RWPE2 (cell line): ENCODE measurements at regions not wholly inside any gene's neighbourhood (a gene's known extent, or its start where the extent isn't known, plus 50 kb on each side); places are given as distances from the start of the nearest gene placed in this dataset.

ENCODE experiments used
- ATAC-seq: fragments of 200-7000 bp; cut with Tn5 transposase; 3 replicates; pipeline ENCODE4 v1.9.1; 2021; ENCODE audit warnings: low read depth
- DNase-seq: peaks from one replicate; pipeline ENCODE4 v3.0.0-alpha.2; 2020; ENCODE audit warnings: low spot score
- H3K27ac ChIP-seq: fragments of 450-650 bp; 2 replicates; pipeline ENCODE4 v1.5.1; 2017; ENCODE audit warnings: mild to moderate bottlenecking; ENCODE audit not compliant: poor library complexity, severe bottlenecking
- H3K27me3 ChIP-seq: fragments of 250-450 bp; sonication (Bioruptor Pico); 2 replicates; pipeline ENCODE4 v1.5.1; 2021; ENCODE audit warnings: mild to moderate bottlenecking, moderate library complexity; ENCODE audit not compliant: insufficient read depth, poor library complexity, severe bottlenecking
- H3K36me3 ChIP-seq: fragments of 250-450 bp; sonication (Bioruptor Pico); 2 replicates; pipeline ENCODE4 v1.5.1; 2020; ENCODE audit warnings: low read depth, mild to moderate bottlenecking, moderate library complexity
- H3K4me1 ChIP-seq: fragments of 250-450 bp; sonication (Bioruptor Pico); 2 replicates; pipeline ENCODE4 v1.5.1; 2021; ENCODE audit warnings: mild to moderate bottlenecking, moderate library complexity; ENCODE audit not compliant: insufficient read depth, poor library complexity, severe bottlenecking
- H3K4me3 ChIP-seq: fragments of 250-450 bp; sonication (Bioruptor Pico); 2 replicates; pipeline ENCODE4 v1.5.1; 2021; ENCODE audit warnings: mild to moderate bottlenecking, moderate library complexity; ENCODE audit not compliant: severe bottlenecking
- H3K9me3 ChIP-seq: fragments of 250-450 bp; sonication (Bioruptor Pico); 2 replicates; pipeline ENCODE4 v1.5.1; 2021; ENCODE audit warnings: mild to moderate bottlenecking, moderate library complexity; ENCODE audit not compliant: severe bottlenecking
- TF ChIP-seq, protein P1 (sequence below): fragments of 450-650 bp; IDR thresholded peaks from one replicate; pipeline ENCODE4 v1.5.1; 2017; ENCODE audit warnings: mild to moderate bottlenecking, moderate library complexity; ENCODE audit not compliant: poor library complexity, severe bottlenecking

GRCh38 chr14:95609398-95609990 lies 74.6 kb downstream of the GLRX5 start:
- peak; percentile 60; the same call in 2 of the 3 replicates for ATAC-seq
- no peak for DNase-seq
- no peaks in the 10 kb centered on the region for H3K36me3 ChIP-seq
- no peak overlapping the region for H3K4me3 ChIP-seq
- peaks cover 71% of the 10 kb centered on the region for H3K27me3 ChIP-seq
- H3K4me1 ChIP-seq, result no peaks in the 10 kb centered on the region
- TF ChIP-seq, protein P1, sequence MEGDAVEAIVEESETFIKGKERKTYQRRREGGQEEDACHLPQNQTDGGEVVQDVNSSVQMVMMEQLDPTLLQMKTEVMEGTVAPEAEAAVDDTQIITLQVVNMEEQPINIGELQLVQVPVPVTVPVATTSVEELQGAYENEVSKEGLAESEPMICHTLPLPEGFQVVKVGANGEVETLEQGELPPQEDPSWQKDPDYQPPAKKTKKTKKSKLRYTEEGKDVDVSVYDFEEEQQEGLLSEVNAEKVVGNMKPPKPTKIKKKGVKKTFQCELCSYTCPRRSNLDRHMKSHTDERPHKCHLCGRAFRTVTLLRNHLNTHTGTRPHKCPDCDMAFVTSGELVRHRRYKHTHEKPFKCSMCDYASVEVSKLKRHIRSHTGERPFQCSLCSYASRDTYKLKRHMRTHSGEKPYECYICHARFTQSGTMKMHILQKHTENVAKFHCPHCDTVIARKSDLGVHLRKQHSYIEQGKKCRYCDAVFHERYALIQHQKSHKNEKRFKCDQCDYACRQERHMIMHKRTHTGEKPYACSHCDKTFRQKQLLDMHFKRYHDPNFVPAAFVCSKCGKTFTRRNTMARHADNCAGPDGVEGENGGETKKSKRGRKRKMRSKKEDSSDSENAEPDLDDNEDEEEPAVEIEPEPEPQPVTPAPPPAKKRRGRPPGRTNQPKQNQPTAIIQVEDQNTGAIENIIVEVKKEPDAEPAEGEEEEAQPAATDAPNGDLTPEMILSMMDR, result peak; percentile 76
- no peaks in the 10 kb centered on the region for H3K9me3 ChIP-seq
- no peak overlapping the region for H3K27ac ChIP-seq

GRCh38 chr14:95611293-95611880 lies 74.8 kb upstream of the TCL1B start:
- H3K4me1 ChIP-seq, result no peaks in the 10 kb centered on the region
- no peaks in the 10 kb centered on the region for H3K9me3 ChIP-seq
- no peak for ATAC-seq
- H3K4me3 ChIP-seq, result no peak overlapping the region
- H3K36me3 ChIP-seq, result no peaks in the 10 kb centered on the region
- H3K27ac ChIP-seq, result no peak overlapping the region
- H3K27me3 ChIP-seq, result peaks cover 62% of the 10 kb centered on the region
- no peak for DNase-seq
- TF ChIP-seq, protein P1, result no peak

- Histone ChIP-seq H3K27ac (no peak overlapping the region), H3K4me3 (no peak overlapping the region), H3K36me3 (no peaks in the 10 kb centered on the region), H3K4me1 (no peaks in the 10 kb centered on the region), H3K9me3 (no peaks in the 10 kb centered on the region), H3K27me3 (peaks cover 36% of the 10 kb centered on the region)
- ATAC-seq (0 out of 3 replicates have a peak, but pooled peaks have one; percentile 28), DNase-seq (no peak)
- TF ChIP-seq, protein P1, result no peak
Measured at GRCh38 chr14:95614349-95614748, 71.9 kb upstream of the TCL1B start.

- TF ChIP-seq, protein P1, result no peak
- ATAC-seq, result no peak
- Histone ChIP-seq H3K27ac (no peak overlapping the region), H3K27me3 (peaks cover 26% of the 10 kb centered on the region), H3K36me3 (no peaks in the 10 kb centered on the region), H3K4me1 (no peaks in the 10 kb centered on the region), H3K4me3 (no peak overlapping the region), H3K9me3 (no peaks in the 10 kb centered on the region)
- DNase-seq, result no peak
Measured at GRCh38 chr14:95616745-95617144, 69.5 kb upstream of the TCL1B start.

DNA sequence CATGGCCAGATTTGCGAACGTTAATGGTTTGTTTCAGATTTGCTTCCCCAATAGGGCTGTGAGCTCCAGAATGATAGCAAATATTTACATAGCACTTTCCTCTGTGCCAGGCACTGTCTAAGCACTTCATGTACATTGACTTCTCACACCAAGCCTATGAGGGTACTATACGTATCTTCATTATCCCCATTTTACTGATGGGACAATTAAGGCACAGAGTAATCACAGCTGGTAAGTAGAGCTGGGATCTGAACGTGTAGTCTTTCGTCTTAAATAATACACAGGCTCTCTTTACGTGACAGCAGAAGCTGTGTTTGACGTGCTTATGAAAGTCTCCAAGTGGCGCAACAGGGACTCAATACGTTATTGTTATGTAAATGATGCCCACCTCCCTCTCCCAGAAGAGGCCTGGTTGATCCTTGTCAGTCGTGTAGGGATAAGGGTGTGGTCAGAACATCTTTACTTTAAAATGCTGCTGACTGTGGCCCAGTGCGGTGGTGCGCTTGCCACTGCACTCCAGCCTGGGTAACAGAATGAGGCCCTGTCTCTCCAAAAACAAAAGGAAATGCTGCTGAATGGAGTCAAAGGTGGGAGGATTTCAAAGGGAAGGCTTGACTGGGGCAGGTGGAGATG lies 66.3 kb upstream of the TCL1B start:
- ATAC-seq, result no peak
- no peak overlapping the region for H3K27ac ChIP-seq
- no peaks in the 10 kb centered on the region for H3K36me3 ChIP-seq
- H3K9me3 ChIP-seq, result no peaks in the 10 kb centered on the region
- H3K4me3 ChIP-seq, result no peak overlapping the region
- no peak for DNase-seq
- no peaks in the 10 kb centered on the region for H3K4me1 ChIP-seq
- H3K27me3 ChIP-seq, result peaks cover 4% of the 10 kb centered on the region
- TF ChIP-seq, protein P1, result no peak
